ENCODE measurements at regions not wholly inside any gene's neighbourhood (a gene's known extent, or its start where the extent isn't known, plus 50 kb on each side); places are given as distances from the start of the nearest gene placed in this dataset.

GRCh38 chr14:84532016-84532415, 997.9 kb upstream of the FLRT2 start:
- in situ Hi-C loops (cut with MboI; ENCODE audit: low pct_ligation_motif_present in 1 of 4, low pct_unique_long_range_greater_than_20kb in 1 of 4, low sequenced_read_pairs in 3 of 4), result no loop called here
- no peaks in the 10 kb centered on the region for H3K9me3 ChIP-seq
- DNase-seq, result no peak
- 88 to 90% methylated on average over 2 of the region's 2 CpGs for WGBS, 2 donors (ENCODE audit: low coverage in 1 of 2)
- H3K4me1 ChIP-seq, result no peaks in the 10 kb centered on the region
- TF ChIP-seq POLR2A (IDR thresholded peaks at IDR 0.05), result no peak
- TF ChIP-seq POLR2AphosphoS5 (IDR thresholded peaks at IDR 0.05), result no peak
- TF ChIP-seq EP300 (IDR thresholded peaks at IDR 0.05; ENCODE audit: low read depth), result no peak
- TF ChIP-seq CTCF (IDR thresholded peaks at IDR 0.05), result no peak
- no peaks in the 10 kb centered on the region for H3K27me3 ChIP-seq
- H3K4me3 ChIP-seq, result no peak overlapping the region
- no peaks in the 10 kb centered on the region for H3K36me3 ChIP-seq
- H3K27ac ChIP-seq, result no peak overlapping the region
- intact Hi-C loops (cut with DNase I; ENCODE audit: low total_unique reads), result no loop called here

GRCh38 chr14:84533181-84533725, 996.7 kb upstream of the FLRT2 start:
- intact Hi-C loops (cut with DNase I; ENCODE audit: low total_unique reads) (no loop called here), in situ Hi-C loops (cut with MboI; ENCODE audit: low pct_ligation_motif_present in 1 of 4, low pct_unique_long_range_greater_than_20kb in 1 of 4, low sequenced_read_pairs in 3 of 4) (no loop called here)
- no peak for DNase-seq
- H3K4me3 ChIP-seq, result no peak overlapping the region
- H3K9me3 ChIP-seq, result no peaks in the 10 kb centered on the region
- no peak for TF ChIP-seq POLR2AphosphoS5 (IDR thresholded peaks at IDR 0.05)
- no peak for TF ChIP-seq CTCF (IDR thresholded peaks at IDR 0.05)
- TF ChIP-seq POLR2A (IDR thresholded peaks at IDR 0.05), result no peak
- no peak for TF ChIP-seq EP300 (IDR thresholded peaks at IDR 0.05; ENCODE audit: low read depth)
- WGBS, 2 donors (ENCODE audit: low coverage in 1 of 2), result 82 to 87% methylated on average over 3 of the region's 3 CpGs
- no peaks in the 10 kb centered on the region for H3K36me3 ChIP-seq
- H3K4me1 ChIP-seq, result no peaks in the 10 kb centered on the region
- no peak overlapping the region for H3K27ac ChIP-seq
- no peaks in the 10 kb centered on the region for H3K27me3 ChIP-seq

GRCh38 chr14:84533791-84534190, 996.2 kb upstream of the FLRT2 start:
- intact Hi-C loops (cut with DNase I; ENCODE audit: low total_unique reads) (no loop called here), in situ Hi-C loops (cut with MboI; ENCODE audit: low pct_ligation_motif_present in 1 of 4, low pct_unique_long_range_greater_than_20kb in 1 of 4, low sequenced_read_pairs in 3 of 4) (no loop called here)
- no peaks in the 10 kb centered on the region for H3K9me3 ChIP-seq
- H3K27ac ChIP-seq, result no peak overlapping the region
- DNase-seq, result no peak
- no peaks in the 10 kb centered on the region for H3K27me3 ChIP-seq
- 72 to 76% methylated on average over 4 of the region's 4 CpGs for WGBS, 2 donors (ENCODE audit: low coverage in 1 of 2)
- no peaks in the 10 kb centered on the region for H3K4me1 ChIP-seq
- no peaks in the 10 kb centered on the region for H3K36me3 ChIP-seq
- no peak overlapping the region for H3K4me3 ChIP-seq
- TF ChIP-seq EP300 (IDR thresholded peaks at IDR 0.05; ENCODE audit: low read depth), result no peak
- TF ChIP-seq CTCF (IDR thresholded peaks at IDR 0.05), result no peak

GRCh38 chr14:84535484-84535883, 994.5 kb upstream of the FLRT2 start:
- TF ChIP-seq EP300 (IDR thresholded peaks at IDR 0.05; ENCODE audit: low read depth) (no peak), CTCF (IDR thresholded peaks at IDR 0.05) (no peak), POLR2A (IDR thresholded peaks at IDR 0.05) (no peak), POLR2AphosphoS5 (IDR thresholded peaks at IDR 0.05) (no peak)
- intact Hi-C loops (cut with DNase I; ENCODE audit: low total_unique reads) (no loop called here), in situ Hi-C loops (cut with MboI; ENCODE audit: low pct_ligation_motif_present in 1 of 4, low pct_unique_long_range_greater_than_20kb in 1 of 4, low sequenced_read_pairs in 3 of 4) (no loop called here)
- Histone ChIP-seq H3K36me3 (no peaks in the 10 kb centered on the region), H3K27me3 (no peaks in the 10 kb centered on the region), H3K4me3 (no peak overlapping the region), H3K9me3 (no peaks in the 10 kb centered on the region), H3K4me1 (no peaks in the 10 kb centered on the region), H3K27ac (no peak overlapping the region)
- DNase-seq, result no peak

All from transverse colon (tissue), 4 donors.